ENCODE measurements at regions not wholly inside any gene's neighbourhood (a gene's known extent, or its start where the extent isn't known, plus 50 kb on each side); places are given as distances from the start of the nearest gene placed in this dataset.

GRCh38 chr11:80515097-80515496, 1074.3 kb upstream of the TENM4 start:
- no peak for TF ChIP-seq CTCF (IDR thresholded peaks at IDR 0.05)

- no peak for TF ChIP-seq CTCF (IDR thresholded peaks at IDR 0.05)
These were observed 1071.7 kb upstream of the TENM4 start for GRCh38 chr11:80512491-80512890.

- TF ChIP-seq CTCF (IDR thresholded peaks at IDR 0.05): no peak
These were observed 1064.9 kb upstream of the TENM4 start for GRCh38 chr11:80505771-80506170.

GRCh38 chr11:80503990-80504389, 1063.2 kb upstream of the TENM4 start:
- TF ChIP-seq CTCF (IDR thresholded peaks at IDR 0.05): no peak

GRCh38 chr11:80502511-80502910, 1061.7 kb upstream of the TENM4 start:
- TF ChIP-seq CTCF (IDR thresholded peaks at IDR 0.05): no peak

GRCh38 chr11:80495116-80495515, 1054.3 kb upstream of the TENM4 start:
- TF ChIP-seq CTCF (IDR thresholded peaks at IDR 0.05): no peak

- TF ChIP-seq CTCF (IDR thresholded peaks at IDR 0.05): no peak
These were observed 1047.1 kb upstream of the TENM4 start for GRCh38 chr11:80487952-80488351.

GRCh38 chr11:80486678-80487077, 1045.8 kb upstream of the TENM4 start:
- TF ChIP-seq CTCF (IDR thresholded peaks at IDR 0.05): no peak
